ENCODE measurements at regions not wholly inside any gene's neighbourhood (a gene's known extent, or its start where the extent isn't known, plus 50 kb on each side); places are given as distances from the start of the nearest gene placed in this dataset.

DNA sequence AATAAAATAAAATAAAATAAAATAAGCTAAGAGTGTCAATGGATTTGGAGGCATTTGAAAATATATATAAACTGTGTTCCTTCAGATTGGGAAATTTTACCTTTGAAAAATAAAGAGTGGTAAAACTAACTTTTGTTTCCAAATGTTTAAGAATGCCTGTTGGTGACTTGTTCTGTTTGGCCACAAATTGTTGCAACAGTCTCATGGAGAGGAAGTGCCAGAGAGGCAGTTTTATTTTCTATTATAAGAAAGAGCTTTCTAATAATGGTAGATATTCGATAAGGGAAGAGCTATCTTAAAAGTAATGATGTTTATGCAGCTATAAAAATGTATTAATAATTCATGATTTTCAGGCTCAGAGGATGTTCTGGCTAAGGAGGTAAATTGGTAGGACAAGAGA, 68.8 kb upstream of the MDGA2 start:
- DNase-seq = no peak

DNA sequence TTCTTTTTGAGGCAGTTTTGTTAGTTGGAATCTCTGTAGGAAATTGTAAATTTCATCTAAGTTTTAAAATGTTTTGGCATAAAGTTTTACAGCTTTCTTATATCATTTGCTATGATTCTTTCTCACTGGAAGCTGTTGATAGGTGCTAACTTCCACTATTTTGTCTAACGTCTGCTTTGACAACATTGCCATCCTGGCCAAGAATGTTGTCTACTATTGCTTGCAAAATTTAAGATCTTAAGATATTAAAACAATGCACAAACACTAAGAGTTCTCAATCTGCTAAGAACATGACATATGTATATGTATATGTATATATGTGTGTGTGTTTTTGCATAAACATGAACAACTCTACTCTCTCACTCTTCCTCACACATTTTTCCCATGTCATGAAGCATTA, 64.1 kb upstream of the MDGA2 start:
- DNase-seq = no peak

DNA sequence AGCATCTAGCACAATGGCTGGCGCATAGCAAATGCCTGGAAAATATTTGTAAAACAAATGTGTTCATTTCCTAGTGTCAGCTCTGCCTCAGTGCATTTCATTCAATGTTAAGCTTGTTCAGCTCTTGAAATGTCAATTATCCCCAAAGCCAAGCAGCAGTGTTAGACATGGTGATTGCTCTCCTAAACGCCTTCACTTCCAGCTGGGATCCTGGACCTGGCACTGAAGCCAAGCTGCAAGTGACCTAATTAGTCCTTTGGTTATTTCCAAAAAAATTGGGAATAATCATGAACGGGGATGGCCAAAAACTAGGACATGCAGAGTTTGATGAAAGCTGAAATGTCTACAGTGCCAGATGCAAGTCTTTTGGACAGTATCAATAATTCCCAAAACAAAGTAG, 54.9 kb upstream of the MDGA2 start:
- no peak for DNase-seq
